NCI-H2196 (cell line): ENCODE measurements at regions not wholly inside any gene's neighbourhood (a gene's known extent, or its start where the extent isn't known, plus 50 kb on each side); places are given as distances from the start of the nearest gene placed in this dataset.
"Not testable (repeated sequence)": the region's sequence is repeated elsewhere in the genome, so short reads cannot be mapped to it uniquely, and the experiment has no call there.

Experiments used
- DNase-seq: peaks from one replicate; lab custom pipeline; 2025; ENCODE audit not compliant: unreplicated experiment; lab: John Stamatoyannopoulos, UW

GRCh38 chr2:138298900-138299299 lies 202.7 kb upstream of the SPOPL start:
- DNase-seq: no peak

GRCh38 chr2:138306626-138307025 lies 194.9 kb upstream of the SPOPL start:
- no peak for DNase-seq

- no peak for DNase-seq
Measured at GRCh38 chr2:138307099-138307498, 194.5 kb upstream of the SPOPL start.

DNA sequence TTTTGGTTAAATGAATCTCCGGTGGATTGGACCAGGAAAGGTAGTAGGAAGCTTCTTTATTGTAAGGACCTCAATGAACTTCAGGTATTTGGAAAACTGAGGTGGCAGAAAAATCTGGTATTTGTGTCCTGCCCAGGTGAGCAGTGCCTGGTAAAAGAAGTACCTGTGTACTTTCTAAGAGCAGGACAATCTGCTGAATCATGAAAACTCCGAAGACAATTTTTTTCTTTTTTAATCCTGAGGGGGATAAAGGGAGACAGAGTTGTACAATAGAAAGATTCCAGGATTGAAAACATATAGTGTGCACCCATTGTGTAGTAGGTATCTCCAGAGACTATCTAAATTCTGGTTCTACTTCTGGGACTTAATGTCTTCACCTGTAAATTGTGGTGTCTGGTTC lies 191.8 kb upstream of the SPOPL start:
- no peak for DNase-seq

DNA sequence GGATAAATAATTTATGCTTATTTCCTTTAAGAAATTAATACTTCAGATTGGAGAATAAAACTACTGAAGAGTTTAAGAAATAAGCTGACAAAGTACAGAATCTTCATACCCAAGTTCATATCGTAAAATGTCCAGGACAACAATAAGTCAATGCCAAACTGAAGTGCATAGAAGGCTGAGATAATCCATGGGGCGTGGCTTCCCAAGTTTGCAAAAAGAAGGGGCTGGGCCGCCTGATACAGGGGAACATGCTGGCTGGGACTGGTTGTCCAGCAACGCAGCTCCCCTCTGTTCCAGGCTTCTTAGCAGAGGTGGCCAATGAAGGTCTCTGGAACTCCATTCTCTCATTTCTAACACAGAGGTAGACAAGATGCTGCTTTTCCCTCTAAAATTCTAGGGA lies 189.5 kb upstream of the SPOPL start:
- no peak for DNase-seq

GRCh38 chr2:138315619-138316018 lies 186.0 kb upstream of the SPOPL start:
- DNase-seq: not testable (repeated sequence)

- DNase-seq: no peak
Measured at GRCh38 chr2:138319616-138320015, 182.0 kb upstream of the SPOPL start.

- DNase-seq: peak; percentile 38
Measured at GRCh38 chr2:138321458-138321857, 180.1 kb upstream of the SPOPL start.

- DNase-seq: no peak
Measured at GRCh38 chr2:138323382-138324067, 178.0 kb upstream of the SPOPL start.

DNA sequence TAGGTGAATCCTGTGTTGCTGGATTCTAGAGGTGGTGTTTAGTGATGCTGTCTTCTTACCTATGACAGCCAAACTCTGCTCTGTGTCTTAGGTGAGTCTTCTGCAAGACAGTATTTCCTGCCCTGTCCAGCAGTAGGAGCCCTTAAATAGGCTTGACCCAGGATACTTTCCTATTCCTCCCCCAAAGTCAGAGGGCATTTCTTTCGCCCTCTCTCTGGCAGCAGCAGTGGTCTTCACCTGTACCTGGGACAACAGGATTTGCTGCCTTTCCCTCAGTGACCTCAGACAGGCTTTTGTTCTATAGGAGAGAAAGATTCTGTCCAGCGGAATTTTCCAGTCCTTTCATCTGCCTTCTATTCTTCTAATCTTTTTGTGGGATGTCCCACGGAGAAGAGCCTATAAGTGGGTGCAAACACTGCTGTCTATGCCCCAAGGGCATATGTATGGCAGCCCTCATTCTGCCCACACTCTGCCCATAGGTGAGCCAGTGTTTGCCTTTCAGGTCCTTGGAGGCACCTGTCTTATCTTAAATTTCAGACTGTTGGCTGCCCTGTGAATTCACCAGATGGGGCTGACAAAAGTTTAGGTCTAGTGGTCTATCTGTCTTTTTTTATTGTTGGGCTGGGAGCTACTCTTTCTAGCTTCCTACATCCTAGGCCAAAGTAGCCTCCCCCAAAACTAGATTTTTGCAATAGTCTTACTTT lies 177.3 kb upstream of the SPOPL start:
- DNase-seq: no peak

GRCh38 chr2:138327967-138328366 lies 173.6 kb upstream of the SPOPL start:
- DNase-seq: no peak

DNA sequence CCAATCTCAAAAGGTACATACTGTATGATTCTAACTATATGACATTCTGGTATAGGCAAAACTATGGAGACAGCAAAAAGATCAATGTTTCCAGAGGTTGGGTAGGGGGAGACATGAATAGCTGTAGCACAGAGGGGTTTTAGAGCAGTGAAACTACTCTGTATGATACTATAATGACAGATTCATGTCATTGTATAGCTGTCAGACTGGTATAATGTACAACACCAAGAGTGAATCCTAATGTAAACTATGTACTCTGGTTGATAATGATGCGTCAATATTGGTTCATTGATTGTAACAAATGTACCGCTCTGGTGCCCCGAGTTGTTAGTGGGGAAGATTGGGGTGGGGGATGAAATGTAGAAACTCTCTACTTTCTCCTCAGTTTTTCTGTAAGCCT lies 172.4 kb upstream of the SPOPL start:
- no peak for DNase-seq

GRCh38 chr2:138329591-138329990 lies 172.0 kb upstream of the SPOPL start:
- DNase-seq: no peak

- DNase-seq: no peak
Measured at GRCh38 chr2:138333121-138333520, 168.4 kb upstream of the SPOPL start.

DNA sequence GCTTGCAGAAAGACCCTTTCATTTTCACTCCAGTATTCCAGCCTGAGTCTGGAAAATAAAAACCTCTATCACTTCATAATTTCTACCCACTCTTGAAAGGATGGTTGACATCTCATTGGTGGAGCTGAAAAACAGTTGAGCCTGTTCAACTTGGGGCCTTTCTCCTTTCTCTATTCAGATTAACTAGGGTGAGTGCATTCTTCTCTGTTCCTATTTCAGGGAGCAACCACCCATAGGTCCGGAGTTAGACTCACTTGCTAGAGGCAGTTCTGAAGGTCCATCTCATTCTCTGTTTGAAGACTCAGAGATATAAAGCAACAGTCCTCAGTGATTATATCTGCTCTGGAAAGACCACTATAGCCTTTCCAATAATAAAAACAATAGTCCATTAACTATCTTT lies 167.9 kb upstream of the SPOPL start:
- no peak for DNase-seq

DNA sequence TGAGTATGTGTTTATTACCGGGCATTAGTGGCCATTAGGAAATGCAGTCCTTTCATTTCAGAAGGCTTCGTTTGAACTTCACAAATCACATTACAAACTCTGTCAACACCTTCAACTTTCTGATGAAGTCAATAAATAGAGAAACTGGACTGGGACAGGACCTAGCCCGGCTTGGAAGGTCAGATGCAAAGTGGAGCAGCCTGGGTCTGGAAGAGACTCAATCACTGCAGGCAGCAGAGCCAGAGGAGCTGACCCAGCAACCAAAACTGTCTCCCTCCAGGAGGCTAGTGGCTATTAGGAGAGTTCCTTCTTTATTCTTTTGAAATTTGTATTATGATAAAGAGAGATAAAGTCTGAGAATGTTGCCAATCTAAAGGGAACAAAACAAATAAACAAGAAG lies 167.2 kb upstream of the SPOPL start:
- DNase-seq: no peak

DNA sequence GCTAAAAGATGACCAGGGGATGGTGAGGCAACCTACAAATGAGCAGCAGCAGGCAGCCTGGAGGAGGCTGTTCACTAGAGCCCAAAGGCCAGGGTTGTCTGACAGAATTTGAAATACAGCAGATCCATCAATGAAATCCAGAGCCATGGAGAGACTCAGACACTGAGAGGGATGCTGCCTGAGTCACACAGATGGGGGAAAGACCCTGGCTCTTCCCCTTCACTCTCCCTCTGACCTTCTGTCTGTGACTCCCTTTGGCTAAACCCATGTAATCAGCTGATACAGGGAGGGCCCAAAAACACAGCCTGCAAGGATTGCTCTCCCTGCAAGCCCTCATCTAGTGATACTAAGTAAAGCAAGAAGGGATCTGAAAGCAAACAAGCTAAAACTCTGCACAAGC lies 166.5 kb upstream of the SPOPL start:
- DNase-seq: no peak

GRCh38 chr2:138336146-138336545 lies 165.4 kb upstream of the SPOPL start:
- no peak for DNase-seq

- DNase-seq: no peak
Measured at GRCh38 chr2:138355244-138355643, 146.3 kb upstream of the SPOPL start.

GRCh38 chr2:138356178-138356577 lies 145.4 kb upstream of the SPOPL start:
- no peak for DNase-seq

DNA sequence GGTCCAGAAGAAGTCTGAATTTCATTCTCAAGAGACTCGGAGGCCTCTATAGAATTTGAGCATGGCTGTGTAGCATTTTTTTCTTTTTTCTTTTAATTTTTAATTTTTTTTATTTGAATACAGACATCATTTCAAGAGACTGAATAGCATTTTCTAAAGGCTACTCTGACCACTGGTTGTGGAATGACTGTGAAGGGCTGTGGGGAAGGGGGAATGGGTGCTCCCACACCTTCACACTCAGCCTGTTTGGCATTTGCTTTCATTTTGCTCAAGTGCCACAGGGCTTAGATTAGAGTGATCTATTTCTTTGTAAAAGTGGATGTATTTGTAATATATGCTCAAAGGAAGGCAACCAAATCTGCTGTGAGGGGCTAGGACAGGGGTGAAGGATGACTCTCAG lies 142.0 kb upstream of the SPOPL start:
- DNase-seq: no peak

DNA sequence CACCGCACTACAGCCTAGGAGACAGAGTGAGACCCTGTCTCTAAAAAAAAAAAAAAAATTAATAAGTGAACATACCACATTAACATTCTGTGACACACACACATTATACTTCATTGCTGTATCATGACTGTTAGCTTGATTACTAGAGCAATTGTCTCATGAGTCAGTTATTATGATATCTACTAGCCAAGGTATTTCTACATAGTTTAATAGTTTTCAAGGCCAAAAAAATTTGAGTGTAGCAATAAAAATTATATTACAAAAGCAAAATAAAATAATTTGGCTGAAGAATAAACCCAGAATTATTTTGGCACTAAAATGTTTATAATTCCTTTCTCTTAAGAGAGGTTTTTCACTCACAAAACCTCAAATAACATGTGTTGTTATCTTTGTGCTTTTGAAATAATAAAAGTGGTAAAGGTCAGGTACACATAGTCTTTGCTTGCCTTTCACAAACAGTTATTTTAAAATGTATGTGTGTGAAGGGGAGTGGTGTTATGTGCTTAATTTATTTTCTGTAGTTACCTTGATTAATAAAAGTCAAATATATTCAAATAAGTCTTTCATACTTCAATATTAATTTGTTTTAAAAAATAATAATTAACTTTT lies 136.9 kb upstream of the SPOPL start:
- no peak for DNase-seq
